HEK293T (cell line): ENCODE measurements at regions not wholly inside any gene's neighbourhood (a gene's known extent, or its start where the extent isn't known, plus 50 kb on each side); places are given as distances from the start of the nearest gene placed in this dataset.

ENCODE experiments used
- CTCF ChIA-PET: fragments of 350-600 bp; formaldehyde crosslinking; extraction: SDS; loops from one replicate; lab custom pipeline; 2021; ENCODE audit warnings: antibody characterized with exemption, inconsistent platforms; lab: Yijun Ruan, JAX
- POLR2A ChIA-PET: fragments of 350-600 bp; formaldehyde crosslinking; extraction: SDS; loops from one replicate; lab custom pipeline; 2020; ENCODE audit warnings: antibody characterized with exemption, inconsistent platforms; lab: Yijun Ruan, JAX
- DNase-seq: peaks from one replicate; pipeline ENCODE4 v3.0.0; 2012; ENCODE audit warnings: mixed read lengths; ENCODE audit errors: extremely low spot score
- ARNT ChIP-seq: fragments of 450-650 bp; IDR thresholded peaks from 2 replicates; pipeline ENCODE4 v1.6.1; 2017; ENCODE audit warnings: mild to moderate bottlenecking
- BHLHE40 ChIP-seq: fragments of 450-650 bp; IDR thresholded peaks from 2 replicates; pipeline ENCODE4 v1.6.1; 2016; ENCODE audit warnings: mild to moderate bottlenecking, moderate library complexity, borderline replicate concordance
- CTBP1 ChIP-seq: fragments of 450-650 bp; IDR thresholded peaks from 2 replicates; pipeline ENCODE4 v1.6.1; 2016; ENCODE audit warnings: borderline replicate concordance
- ELF4 ChIP-seq: fragments of 450-650 bp; IDR thresholded peaks from 2 replicates; pipeline ENCODE4 v1.6.1; 2017; ENCODE audit warnings: antibody characterized with exemption
- FOXA1 ChIP-seq: fragments of 450-650 bp; IDR thresholded peaks from 2 replicates; pipeline ENCODE4 v1.6.1; 2016; ENCODE audit warnings: mild to moderate bottlenecking
- FOXK2 ChIP-seq: fragments of 450-650 bp; IDR thresholded peaks from 2 replicates; pipeline ENCODE4 v1.6.1; 2016; ENCODE audit warnings: mild to moderate bottlenecking
- FOXM1 ChIP-seq: fragments of 450-650 bp; IDR thresholded peaks from 2 replicates; pipeline ENCODE4 v1.6.1; 2017; ENCODE audit warnings: mild to moderate bottlenecking, borderline replicate concordance
- HDGF ChIP-seq: fragments of 450-650 bp; IDR thresholded peaks from 2 replicates; pipeline ENCODE4 v1.6.1; 2017; ENCODE audit warnings: antibody characterized with exemption, borderline replicate concordance
- L3MBTL2 ChIP-seq: fragments of 450-650 bp; conservative IDR thresholded peaks from 2 replicates; pipeline ENCODE4 v1.6.1; 2016; ENCODE audit warnings: mild to moderate bottlenecking
- LEF1 ChIP-seq: fragments of 450-650 bp; IDR thresholded peaks from 2 replicates; pipeline ENCODE4 v1.6.1; 2017; ENCODE audit warnings: mild to moderate bottlenecking, borderline replicate concordance
- NFRKB ChIP-seq: fragments of 450-650 bp; IDR thresholded peaks from 2 replicates; pipeline ENCODE4 v1.6.1; 2016; ENCODE audit warnings: mild to moderate bottlenecking, moderate library complexity
- SP1 ChIP-seq: fragments of 450-650 bp; IDR thresholded peaks from 2 replicates; pipeline ENCODE4 v1.6.1; 2017
- SUZ12 ChIP-seq: fragments of 450-650 bp; IDR thresholded peaks from 2 replicates; pipeline ENCODE4 v1.6.1; 2016; ENCODE audit warnings: mild to moderate bottlenecking
- TARDBP ChIP-seq: fragments of 450-650 bp; IDR thresholded peaks from 2 replicates; pipeline ENCODE4 v1.6.1; 2016
- ZNF384 ChIP-seq: fragments of 450-650 bp; IDR thresholded peaks from 2 replicates; pipeline ENCODE4 v1.6.1; 2016
- TF ChIP-seq, protein P1 (sequence below): fragments of 450-650 bp; IDR thresholded peaks from 2 replicates; pipeline ENCODE4 v1.6.1; 2016

DNA sequence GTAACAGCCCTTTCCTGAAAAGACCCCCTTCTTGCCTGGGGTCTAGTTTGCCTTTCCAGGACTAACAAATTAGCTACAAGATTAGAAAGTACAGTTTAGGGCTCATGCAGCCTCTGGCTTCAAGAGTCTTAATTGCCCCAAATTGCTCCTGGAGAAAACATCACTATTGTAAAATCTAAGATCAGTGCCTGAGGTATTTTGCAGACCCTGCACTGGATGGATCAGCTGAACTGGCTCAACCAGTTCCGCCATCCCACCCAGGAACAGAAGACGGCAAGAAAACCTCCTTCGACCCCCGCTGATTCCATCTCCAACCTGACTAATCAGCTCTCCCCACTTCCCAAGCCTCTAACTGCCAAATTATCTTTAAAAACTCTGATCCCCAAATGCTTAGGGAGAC is 236.5 kb upstream of the KCNG1 start:
- DNase-seq: no peak
- CTCF ChIA-PET: no interaction called here
- POLR2A ChIA-PET: no interaction called here

DNA sequence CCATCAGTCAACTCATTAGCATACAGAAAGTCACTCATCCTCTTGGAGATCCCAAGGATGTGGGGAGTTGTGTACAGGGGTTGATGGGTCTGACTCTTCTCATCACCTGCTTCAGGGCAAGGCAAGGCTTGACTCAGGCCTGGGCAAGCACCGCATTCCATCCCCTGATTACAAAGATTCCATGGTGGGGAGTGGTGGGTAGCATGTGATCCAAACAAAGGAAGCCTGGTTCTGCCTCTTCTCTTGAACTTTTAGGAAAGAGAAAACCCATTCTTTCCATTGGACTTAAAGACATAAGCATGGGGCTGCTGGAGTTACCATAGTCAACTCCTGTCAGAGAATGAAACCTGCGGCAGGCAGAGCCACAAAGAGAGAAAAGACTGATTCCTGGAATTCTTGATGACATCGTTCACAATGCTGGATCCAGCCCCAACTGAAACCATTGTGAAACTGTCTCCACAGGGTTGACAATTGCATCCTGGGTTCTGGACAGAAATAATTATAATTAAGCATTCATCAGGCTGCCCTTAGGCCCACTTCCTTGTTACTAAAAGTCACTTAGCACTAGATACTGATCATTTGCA is 235.8 kb upstream of the KCNG1 start:
- no peak for DNase-seq
- TF ChIP-seq NFRKB (no peak), TARDBP (no peak), ZNF384 (no peak), HDGF (no peak), ELF4 (no peak), ARNT (no peak), FOXM1 (no peak), L3MBTL2 (no peak)
- TF ChIP-seq, protein P1, sequence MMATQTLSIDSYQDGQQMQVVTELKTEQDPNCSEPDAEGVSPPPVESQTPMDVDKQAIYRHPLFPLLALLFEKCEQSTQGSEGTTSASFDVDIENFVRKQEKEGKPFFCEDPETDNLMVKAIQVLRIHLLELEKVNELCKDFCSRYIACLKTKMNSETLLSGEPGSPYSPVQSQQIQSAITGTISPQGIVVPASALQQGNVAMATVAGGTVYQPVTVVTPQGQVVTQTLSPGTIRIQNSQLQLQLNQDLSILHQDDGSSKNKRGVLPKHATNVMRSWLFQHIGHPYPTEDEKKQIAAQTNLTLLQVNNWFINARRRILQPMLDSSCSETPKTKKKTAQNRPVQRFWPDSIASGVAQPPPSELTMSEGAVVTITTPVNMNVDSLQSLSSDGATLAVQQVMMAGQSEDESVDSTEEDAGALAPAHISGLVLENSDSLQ: no peak
- CTCF ChIA-PET: no interaction called here
- POLR2A ChIA-PET: no interaction called here

More for the DNA sequence above, 236.5 kb upstream of the KCNG1 start:
- no peak for TF ChIP-seq L3MBTL2
- TF ChIP-seq TARDBP: no peak
- no peak for TF ChIP-seq FOXA1
- TF ChIP-seq BHLHE40: no peak
- TF ChIP-seq CTBP1: no peak
- TF ChIP-seq, protein P1: no peak
- no peak for TF ChIP-seq SUZ12
- no peak for TF ChIP-seq FOXM1
- no peak for TF ChIP-seq ZNF384
- no peak for TF ChIP-seq LEF1
- TF ChIP-seq FOXK2: no peak
- no peak for TF ChIP-seq ARNT
- TF ChIP-seq SP1: no peak

DNA sequence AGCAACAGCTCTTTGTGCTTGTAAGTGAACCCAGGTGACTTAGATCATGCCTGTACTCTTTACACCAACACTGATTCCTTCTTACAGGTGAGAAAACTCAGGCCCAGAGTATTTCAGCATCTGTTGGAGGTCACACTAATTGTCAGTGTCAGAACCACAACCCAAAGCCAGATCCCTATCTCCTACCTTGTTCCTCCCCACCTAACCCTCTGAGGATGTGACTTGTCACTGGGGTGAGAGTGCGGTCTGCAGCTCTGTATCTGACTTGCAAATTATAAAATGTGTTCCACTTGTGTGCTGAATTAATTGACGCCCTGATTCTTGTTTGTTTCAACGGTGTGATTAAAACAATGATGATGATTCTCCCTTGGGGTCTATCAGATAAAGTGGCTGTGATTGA is 232.5 kb upstream of the KCNG1 start:
- TF ChIP-seq, protein P1: no peak
- TF ChIP-seq BHLHE40 (no peak), NFRKB (no peak), ZNF384 (no peak), L3MBTL2 (no peak), ELF4 (no peak), SUZ12 (no peak), TARDBP (no peak), FOXM1 (no peak), FOXK2 (no peak), LEF1 (no peak), SP1 (no peak), ARNT (no peak), HDGF (no peak), FOXA1 (no peak), CTBP1 (no peak)
- POLR2A ChIA-PET: no interaction called here
- DNase-seq: no peak
- CTCF ChIA-PET: no interaction called here

DNA sequence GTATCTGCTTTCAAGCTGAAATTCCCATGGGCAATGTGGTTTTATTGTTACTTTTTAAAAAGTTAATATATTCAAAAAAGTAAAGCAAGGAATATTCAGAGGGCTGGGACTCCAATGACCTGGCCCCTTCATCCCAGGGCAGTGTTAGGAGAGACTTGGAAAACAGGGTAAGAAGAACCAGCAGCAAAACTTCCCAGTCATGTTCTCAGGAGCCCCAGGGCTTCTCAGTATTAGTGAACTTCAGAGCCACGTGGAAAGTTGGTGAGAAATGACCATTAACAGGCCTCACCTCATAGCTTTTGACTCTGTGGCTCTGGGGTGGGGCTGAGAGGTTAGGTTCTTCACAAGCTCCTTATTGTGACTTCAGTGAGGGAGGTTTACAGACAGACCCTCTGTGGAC is 230.4 kb upstream of the KCNG1 start:
- CTCF ChIA-PET: no interaction called here
- TF ChIP-seq HDGF: no peak
- no peak for TF ChIP-seq ELF4
- no peak for TF ChIP-seq SUZ12
- no peak for TF ChIP-seq ZNF384
- POLR2A ChIA-PET: no interaction called here
- DNase-seq: no peak

DNA sequence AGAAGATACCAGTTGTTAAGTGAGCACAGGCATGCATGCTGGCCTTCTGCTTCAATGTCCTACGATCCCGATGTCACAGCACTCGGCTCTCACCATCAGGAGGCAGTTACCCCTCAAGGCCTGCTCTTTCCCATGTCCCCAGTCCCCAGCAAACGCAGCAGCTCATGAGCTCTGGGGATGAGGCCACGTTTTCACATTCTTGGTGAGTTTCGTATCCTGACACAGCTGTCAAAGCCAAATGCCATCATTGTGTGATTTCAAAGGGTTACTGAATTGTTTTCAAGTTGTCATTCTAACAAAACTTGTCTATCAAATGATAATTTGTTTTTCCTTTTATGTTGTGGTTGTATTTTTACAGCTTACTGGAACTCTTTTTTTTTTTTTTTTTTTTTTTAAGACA is 226.9 kb upstream of the KCNG1 start:
- CTCF ChIA-PET: no interaction called here
- DNase-seq: no peak
- no peak for TF ChIP-seq L3MBTL2
- no peak for TF ChIP-seq FOXM1
- no peak for TF ChIP-seq ARNT
- TF ChIP-seq NFRKB: no peak
- no peak for TF ChIP-seq LEF1
- no peak for TF ChIP-seq ELF4
- TF ChIP-seq FOXA1: no peak
- TF ChIP-seq HDGF: no peak
- POLR2A ChIA-PET: no interaction called here

DNA sequence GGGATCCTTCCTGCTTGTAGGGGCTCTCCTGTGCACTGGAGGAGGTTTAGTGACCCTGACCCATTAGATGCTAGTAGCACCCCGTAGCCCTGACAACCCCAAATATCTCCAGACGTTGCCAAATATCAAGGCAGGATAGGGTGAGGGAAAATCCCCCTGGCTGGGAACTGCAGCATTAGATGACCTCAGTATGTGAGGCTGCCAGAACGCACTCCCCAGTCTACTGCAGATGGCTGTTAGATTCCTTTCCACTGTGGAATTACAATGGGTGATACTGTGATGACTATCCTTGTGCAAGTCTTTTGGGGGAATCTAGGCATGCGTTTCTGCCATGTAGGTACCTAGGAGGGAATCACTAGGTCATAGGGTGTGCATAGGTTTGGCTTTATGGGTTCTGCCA is 226.3 kb upstream of the KCNG1 start:
- TF ChIP-seq FOXA1 (no peak), L3MBTL2 (no peak), SUZ12 (no peak), HDGF (no peak), FOXK2 (no peak), FOXM1 (no peak), TARDBP (no peak), CTBP1 (no peak), NFRKB (no peak), ZNF384 (no peak), SP1 (no peak), LEF1 (no peak), ELF4 (no peak), ARNT (no peak), BHLHE40 (no peak)
- CTCF ChIA-PET: no interaction called here
- POLR2A ChIA-PET: no interaction called here

DNA sequence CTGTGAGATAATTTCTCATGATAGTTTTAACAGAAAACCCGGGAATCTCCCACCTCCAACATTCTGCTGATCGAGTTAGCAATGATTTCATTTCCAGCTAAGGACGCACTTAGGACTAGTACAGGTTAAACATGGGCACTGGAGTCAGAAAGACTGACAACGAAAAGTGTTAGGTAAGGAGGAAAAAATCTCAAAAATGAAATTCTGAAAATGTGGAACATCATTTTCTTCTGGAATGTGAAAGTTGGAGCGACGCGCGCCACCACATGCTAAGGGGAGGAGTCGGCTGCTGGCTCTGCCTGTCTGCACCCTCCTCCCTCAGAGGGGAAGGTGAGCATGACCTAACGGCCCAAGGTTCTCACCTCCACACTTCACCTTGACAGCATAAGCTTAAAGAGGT is 221.6 kb upstream of the KCNG1 start:
- POLR2A ChIA-PET: no interaction called here
- DNase-seq: no peak
- CTCF ChIA-PET: no interaction called here
- TF ChIP-seq SP1 (no peak), BHLHE40 (no peak), FOXK2 (no peak), ZNF384 (no peak), FOXA1 (no peak), L3MBTL2 (no peak), NFRKB (no peak), CTBP1 (no peak), FOXM1 (no peak), TARDBP (no peak), LEF1 (no peak)
- TF ChIP-seq, protein P1: no peak

More for the DNA sequence above, 226.3 kb upstream of the KCNG1 start:
- no peak for DNase-seq
